RPMI8226 (cell line): ENCODE measurements at regions not wholly inside any gene's neighbourhood (a gene's known extent, or its start where the extent isn't known, plus 50 kb on each side); places are given as distances from the start of the nearest gene placed in this dataset.

Source experiments
- DNase-seq: peaks from one replicate; pipeline ENCODE4 v3.0.0-alpha.2; 2015

DNA sequence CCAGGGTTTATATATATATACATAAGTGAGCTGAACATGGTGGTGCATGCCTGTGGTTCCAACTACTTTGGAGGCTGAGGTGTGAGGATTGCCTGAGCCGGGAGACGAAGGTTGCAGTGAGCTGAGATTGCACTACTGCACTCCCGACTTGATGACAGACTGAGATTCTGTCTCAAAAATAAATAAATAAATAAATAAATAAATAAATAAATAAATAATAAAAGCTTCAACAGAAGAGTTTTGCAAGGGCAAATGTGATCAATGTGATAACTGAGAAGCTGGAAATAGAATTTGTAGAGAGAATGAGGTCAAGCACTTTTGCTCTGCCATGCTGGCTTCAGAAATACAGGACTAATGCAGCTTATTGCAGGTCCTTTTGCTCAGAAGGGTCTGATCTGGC lies 855.8 kb upstream of the PRMT6 start:
- DNase-seq = no peak

DNA sequence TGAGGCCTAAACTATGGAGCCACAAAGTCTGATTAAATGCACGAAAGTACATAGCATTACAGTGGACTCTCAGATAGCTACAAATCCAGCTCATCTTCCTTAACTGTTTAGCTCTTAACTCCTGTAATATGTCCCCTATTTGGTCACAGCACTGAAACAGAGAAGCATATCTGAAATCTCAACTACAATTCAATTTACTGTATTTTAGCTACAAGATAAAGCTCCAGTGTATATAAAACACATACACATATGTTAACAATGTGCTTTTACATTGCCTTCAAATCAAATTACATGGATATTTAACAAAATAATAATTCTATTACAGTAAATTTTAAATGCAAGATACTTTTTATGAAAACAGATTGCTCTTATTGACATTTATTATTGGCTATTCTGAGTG lies 849.3 kb upstream of the PRMT6 start:
- DNase-seq = no peak

DNA sequence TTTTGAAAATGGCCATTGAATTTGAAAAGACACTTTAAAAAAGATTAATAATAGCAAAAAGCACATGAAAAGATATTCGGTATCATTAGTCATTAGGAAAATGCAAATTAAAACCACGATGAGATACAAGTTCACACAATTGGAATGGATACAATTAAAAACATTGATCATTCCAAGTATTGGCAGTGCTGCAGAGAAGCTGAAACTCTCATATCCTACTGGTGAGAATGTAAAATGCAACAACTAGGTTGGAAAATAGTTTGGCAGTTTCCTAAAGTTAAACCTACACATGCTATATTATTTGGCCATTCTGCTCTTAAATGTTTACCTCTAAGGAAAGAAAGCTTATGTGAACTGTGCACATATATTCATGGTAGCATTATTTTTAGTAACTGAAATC lies 838.7 kb upstream of the PRMT6 start:
- no peak for DNase-seq

DNA sequence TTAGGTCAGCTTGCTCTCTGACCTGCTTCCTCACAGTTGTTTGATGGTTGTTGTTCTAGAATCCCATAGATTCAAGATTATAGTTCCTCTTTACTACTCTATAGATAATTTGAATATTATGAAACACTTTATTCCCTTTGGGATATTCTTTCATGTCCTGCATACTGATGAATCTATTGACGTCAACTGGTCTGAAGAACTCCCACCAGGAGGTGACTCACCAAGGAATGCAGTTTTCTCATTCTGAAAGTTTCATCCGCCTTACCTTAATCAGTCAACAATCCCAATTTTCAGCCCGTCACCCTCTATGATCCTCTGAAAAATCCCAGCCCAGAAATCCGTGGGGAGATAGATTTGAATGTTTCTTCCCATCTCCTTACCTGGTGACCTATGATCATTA lies 834.1 kb upstream of the PRMT6 start:
- DNase-seq = no peak

DNA sequence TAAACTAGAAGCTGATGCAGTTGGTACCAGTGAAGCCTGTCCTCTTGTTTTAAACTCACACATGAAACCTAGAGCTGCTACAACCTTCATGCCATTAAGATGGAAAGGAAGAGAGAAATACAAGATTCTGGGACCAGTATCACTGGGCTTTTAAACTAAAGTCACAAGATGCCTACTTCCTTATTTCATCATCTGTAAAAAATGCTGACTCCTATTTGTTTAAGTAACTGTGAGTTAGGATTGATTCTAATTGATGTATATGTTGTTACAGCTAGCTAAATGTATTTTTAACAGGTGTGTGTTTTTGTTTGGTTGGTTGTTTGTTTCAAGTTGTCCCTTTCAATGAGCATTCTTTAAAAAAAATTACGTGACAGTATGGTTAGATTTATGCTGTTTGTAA lies 833.3 kb upstream of the PRMT6 start:
- DNase-seq = no peak

DNA sequence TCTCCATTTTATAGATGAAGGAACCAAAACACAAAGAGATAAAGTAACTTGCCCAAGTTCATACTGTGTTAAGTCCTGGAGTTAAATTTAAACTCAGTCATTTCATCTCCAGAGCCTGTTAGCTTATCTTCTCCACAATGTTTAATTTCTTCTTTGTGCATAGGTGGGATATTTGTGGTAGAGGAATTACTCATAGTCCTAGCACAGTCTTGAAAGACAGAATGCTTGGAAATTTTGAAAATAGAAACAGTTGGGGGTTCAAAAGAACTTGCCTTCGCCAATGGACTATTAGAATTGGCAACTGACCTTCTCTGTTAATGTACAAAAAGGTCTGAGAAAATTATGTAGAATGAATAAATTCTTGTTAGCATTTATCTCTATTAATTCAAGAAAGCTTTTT lies 832.0 kb upstream of the PRMT6 start:
- DNase-seq = no peak

DNA sequence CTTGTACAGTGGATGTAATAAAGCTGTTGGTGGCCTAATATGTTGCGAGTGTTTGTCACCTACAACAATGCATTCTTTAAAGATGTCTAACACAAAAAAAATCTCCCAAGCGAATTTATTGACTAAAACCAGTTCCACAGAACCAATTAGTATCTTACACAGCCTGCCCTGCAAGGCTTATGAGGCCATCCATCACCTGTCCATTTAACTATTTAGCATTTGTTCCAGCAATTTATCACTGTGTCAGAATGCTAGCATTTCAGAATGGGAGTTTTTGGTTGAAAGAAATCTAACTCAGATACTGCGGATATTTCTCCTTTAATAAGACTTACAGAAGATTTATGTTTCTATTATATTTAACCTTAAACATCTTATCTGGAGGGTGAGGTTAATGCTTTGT lies 831.1 kb upstream of the PRMT6 start:
- DNase-seq = no peak

DNA sequence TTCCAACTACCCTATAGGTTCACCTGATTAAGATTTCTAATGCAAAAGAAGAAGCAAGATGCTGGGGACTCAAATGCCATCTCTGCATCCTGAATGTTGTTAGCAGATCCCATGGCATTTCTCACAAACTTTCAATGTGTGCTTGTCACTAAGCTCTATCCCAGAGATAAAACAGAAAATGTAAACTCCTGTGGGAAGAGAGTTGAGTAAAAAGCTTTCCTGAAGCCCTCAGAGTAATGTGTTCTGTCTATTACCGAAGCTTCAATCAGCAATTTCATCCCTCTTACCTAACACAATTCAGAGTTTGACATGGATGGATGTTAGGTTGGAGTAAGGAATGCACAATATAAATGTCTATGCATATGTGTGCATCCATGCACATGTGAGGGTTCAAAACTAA lies 829.9 kb upstream of the PRMT6 start:
- DNase-seq = no peak

DNA sequence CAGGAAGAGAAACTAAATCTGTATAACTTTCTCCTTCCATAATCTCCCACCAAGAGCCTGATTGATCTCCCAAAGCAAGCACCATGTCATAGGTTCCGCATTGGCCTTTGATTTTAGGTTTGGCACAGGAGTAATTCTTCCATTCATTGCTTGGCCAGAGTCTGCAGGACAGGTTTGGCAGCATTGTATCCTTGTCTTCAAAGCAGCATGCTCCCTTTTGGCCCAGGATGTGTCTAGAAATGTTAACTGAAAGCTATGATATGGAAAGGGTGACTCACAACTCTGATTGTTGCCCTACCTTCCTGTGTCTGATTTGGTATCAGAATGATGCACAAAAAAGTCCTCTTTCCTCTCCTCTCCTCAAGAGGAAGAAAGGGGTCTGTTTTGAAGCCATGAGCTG lies 824.3 kb upstream of the PRMT6 start:
- DNase-seq = no peak

DNA sequence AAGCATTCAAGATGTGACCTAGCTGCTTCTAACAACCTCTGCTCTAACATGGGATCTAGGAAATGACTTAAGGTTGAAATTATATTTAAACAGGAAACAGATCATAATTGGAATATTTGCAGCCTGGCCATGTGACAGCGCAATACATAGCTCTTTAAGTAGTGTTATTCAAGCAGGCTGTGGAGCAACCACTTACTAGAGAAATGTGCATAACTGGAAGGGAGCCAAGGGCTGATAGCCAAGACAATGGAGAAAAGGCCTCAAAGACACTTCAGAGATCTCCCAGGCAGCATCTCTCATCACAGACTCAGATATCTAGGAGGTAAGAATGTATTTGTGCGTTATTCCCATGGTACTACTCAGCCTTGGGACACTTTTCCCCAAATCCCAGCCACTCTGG lies 823.0 kb upstream of the PRMT6 start:
- no peak for DNase-seq

DNA sequence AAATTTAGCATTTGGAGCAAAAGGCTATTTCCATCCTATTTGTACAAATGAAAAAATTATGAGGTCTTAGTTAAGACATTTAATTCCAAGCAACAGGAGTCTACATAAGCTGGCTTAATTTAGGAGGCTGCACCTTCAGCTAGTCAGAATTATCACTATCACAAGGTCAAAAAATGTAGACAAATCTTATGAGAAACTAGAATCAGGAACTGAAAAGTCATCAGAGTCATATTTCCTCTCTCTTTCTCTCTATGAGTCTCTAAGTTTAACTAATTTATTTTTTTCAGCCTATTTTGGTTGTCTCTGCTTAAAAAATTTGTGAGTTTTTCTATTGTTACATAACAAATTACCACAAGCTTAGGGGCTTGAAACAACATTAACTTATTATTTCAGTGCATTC lies 807.1 kb upstream of the PRMT6 start:
- no peak for DNase-seq

DNA sequence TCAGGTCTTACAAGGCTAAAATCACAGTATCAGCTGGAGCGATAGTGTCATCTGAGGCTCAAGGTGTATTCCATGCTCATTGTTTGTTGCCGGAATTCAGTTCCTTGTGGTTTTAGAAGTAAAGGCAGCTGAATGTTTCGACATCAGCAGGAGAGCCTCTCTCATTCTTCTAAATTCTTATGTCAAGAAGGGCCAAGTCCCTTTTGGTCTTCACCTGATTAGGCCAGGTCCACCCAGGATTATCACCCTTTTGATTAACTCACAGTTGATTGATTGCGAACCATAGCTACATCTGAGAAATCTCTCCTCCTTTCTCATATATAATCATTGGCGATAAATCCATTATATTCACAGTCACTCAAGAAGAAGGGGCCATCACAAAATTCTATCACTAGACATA lies 806.7 kb upstream of the PRMT6 start:
- no peak for DNase-seq

DNA sequence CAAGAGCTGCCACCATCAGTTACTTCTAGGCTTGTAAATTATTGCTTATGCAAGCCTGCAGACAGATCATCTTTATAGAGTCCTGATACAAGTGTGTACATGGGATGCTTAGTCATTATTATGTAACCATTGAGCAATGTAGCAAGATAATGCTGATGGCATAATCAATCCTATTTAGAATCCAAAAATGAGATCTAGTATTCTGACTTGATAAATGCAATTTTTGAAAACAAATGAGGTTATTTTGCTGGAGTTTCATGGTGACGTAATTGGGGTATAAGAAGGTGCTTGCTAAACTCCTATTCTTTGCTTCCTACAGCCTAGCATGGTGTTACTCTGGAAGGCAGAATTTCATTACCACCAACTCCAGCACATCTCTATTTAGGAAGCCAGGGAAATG lies 801.7 kb upstream of the PRMT6 start:
- DNase-seq = no peak

DNA sequence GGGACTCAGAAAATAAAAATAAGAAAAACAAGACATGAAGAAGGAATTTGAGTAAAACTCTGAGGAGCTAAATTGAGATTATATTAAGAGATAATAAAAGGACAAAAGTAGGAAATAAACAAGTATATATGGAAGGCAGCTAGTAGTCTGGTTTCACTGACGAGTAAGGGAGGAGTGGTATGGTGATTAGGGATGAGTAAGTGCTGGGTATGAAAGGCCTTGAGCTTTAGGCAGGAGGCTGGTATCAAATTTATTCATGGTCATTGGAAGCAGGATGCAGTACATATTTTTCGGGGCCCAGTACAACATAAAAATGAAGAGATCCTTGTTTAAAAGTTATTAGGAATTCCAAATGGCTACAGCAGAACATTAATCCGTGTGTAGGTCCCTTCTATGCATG lies 789.7 kb upstream of the PRMT6 start:
- DNase-seq = no peak

DNA sequence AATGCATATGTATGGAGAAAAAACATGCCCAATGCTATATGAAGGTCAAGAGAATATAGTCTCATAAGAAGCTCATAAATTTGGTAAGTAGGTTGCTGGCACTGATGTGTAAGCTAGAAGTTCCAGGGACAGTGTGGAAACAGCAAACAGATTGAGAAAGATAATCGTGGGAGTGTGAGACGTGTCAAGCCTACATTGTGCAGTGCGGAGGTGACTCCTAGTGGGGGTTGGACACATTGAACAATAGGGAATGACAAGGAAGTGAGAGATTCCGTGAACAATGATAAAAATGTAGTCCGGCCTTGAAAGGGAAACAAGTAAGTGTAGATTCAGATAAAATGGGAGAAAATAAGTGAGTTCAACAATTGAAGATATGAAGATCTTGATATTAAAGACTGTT lies 788.4 kb upstream of the PRMT6 start:
- DNase-seq = peak; percentile 10

DNA sequence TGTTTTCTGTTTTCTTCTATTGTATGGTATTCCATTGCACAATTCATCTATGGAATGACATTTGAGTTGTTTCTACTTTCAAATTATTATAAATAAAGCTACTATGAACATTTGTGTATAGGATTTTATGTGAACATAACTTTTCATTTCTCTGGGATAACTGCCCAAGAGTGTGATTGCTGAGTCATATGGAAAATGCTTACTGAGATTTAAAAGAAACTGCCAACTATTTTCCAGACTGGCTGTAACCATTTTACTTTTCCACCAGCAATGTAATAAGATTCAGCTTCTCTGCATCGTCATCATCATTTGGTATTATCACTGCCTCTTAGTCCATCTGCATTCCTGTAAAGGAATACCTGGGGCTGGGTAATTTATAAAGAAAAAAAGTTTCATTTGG lies 779.6 kb upstream of the PRMT6 start:
- no peak for DNase-seq

DNA sequence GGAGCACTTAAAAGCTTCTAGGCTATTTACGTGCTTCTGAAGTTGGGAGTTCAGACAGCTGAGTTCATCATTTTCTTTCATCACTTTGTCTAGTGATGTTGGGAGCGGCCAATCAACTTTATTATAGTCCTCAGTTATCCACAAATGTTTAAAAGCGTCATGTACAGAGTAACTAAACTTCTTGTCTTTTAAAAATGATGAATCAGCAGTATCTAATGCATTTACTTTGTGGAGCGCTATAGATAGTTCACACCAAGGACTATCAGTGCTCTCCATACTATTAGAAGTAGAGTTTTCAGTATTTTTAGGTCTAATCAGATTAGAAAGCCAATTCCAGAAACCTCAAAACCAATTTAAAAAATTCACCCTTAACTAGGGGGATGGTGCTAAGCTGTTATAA lies 778.7 kb upstream of the PRMT6 start:
- no peak for DNase-seq

DNA sequence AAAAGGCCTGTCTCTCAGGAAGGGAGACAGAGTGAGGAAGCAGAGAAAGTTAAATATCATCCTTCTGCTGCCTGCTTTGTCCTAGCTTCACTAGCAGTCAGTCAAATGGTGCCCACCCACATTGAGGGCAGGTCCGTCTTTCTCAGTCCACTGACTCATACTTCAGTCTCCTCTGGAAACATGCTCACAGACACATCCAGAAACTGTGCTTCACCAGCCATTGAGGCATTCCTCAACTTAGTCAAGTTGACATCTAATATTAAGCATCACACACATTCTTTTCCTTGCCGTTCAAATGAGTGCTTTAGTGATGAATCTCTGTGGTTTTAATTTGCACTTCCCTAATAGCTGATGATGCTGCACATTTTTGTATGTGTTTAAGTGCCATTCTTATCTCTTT lies 777.8 kb upstream of the PRMT6 start:
- DNase-seq = no peak

DNA sequence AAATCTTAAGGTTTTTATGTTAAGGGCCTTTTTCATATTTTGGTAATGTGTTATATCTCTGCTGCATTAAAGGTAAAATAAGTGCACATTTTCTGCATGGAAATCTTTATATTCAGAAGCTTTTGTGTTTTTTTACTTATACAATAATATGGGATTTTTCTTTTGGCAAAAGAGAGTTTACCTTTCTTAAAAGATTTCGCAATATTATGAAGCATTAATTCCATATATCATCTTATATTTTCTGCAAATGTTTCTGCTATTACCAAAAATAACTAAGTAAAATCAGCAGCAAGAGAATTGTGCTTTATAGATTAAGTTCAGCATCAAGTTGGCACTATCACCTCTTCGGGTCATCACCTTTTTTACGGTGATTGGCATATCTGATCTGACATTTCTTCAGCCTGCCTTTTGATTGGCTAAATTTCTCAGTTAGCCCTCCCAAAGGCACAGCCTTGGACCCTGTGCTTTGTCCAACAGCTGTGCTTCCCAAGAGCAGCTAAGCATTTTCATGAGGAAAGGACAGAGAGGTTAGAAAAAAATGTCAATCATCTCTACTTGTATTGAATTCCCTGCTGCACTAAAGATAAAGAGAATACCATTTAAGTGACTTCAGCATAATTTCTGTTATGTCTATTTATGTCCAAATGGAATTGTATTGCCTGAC lies 767.1 kb upstream of the PRMT6 start:
- DNase-seq = no peak

DNA sequence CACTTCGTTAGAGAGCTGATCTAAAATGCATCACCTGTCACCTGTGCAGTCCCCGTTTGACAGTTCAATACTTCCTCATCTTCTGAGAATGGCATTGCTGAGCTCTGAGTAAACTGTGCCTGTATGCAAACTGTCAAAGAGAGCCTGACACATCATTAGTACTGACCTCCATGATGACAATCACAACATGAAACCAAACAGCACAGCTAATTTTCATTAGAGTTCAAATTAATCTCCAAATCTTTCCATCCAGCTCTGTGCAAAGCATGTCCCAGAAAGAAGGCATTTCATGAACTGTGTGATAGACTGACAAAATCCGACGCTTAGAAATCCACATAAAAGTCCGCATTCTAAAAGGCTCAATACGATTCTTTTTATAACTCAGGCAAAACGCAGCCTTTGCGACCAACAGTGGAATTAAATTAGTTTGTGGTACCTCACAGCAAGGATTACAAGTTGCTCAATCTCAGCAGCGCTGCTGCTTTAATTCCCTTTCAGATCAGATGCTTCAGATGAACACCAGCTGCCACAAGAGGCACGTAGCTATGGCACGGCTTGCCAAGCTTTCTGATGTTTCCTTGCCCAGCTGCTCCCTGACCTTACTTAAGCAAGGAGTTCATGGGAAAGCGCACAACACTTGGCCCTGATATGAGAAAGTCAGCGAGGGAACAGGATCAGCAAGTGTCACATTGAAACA lies 765.5 kb upstream of the PRMT6 start:
- peak; percentile 24 for DNase-seq

DNA sequence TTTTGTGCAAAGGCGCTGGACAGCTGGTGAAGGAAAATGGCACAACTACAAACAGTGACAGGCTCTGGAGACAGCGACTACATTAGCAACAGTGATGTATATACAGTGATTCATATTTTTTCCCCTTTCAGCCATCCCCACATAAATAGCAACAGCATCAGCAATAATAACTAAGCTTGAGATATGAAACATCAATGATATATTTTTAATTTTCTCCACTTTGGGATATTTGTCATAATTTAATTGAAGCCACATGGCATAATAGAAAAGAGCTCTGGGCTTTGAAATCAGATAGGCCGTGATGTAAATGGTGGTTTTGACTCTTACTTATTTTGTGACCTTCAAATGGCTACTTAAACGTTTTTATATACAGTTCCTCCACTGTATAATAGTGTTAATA lies 764.3 kb upstream of the PRMT6 start:
- no peak for DNase-seq

DNA sequence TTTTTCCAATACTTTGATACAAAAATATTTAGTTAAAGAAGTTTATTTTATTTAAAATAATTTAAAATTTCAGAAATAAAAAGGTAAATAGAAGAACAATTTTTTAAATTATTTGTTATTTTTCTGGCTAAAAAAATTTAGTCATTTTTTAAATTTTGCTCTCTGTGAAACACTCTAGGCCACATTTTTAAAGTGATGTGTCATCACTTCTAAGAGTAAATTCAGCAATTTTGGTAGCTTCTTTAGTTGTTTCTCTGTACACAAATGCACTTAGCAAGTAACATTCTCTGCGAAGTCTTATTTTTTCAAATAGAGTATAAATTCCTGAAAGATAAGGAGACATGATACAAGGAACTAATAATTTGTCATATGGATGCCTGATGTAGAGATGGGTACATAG lies 760.0 kb upstream of the PRMT6 start:
- no peak for DNase-seq

DNA sequence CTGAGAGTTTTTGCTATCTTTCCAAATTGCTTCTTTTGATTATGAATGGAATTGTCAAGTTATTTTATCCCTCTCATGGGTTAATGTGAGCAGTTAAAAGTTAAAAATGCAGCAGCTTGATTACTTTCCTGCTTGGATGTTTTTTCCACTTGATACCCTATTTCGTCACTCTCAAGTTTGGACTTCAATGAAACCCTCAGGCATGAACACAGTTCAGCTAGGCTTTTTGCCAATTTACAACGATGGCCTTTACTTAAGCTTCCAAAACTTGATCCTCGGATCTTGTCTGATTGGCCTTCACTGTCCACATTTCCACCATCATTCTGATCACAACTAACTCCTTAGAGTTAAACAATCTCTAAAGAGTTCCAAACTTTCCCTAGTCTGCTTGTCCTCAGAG lies 752.4 kb upstream of the PRMT6 start:
- no peak for DNase-seq

DNA sequence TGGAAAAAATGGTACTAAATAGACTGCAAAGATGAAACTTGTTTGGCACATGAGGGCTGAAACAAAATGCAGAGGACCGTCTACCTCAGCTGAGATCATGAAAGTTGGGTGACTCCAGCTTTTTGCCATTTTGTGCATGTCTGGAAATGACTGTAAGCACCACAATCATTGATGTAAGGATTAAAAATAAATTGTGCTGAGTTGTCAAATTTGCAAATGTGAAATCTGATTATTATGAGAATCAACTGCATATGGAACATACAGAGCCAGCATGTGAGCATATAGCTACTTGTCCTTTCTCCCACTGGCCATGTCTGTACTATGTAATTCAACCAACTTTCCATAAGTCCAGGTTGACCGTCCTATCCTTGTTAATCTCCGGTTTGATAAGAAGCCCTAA lies 736.9 kb upstream of the PRMT6 start:
- no peak for DNase-seq

DNA sequence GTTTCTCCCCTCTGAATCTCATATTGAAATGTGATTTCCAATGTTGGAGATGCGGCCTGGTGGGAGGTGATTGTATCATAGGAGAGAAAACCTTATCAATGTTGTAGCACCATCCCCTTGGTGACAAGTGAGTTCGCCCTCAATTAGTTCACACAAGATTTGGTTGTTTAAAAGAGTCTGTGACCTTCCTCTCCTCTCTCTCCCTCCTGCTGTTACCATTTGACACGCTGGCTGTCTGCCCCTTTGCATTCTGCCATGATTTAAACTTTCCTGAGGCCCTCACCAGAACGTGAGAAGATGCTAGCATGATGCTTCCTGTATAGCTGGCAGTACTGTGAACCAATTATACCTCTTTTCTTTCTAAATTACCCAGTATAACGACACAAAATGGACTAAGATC lies 730.9 kb upstream of the PRMT6 start:
- DNase-seq = no peak
